Ammon's horn (tissue), 1 donor: ENCODE measurements at regions not wholly inside any gene's neighbourhood (a gene's known extent, or its start where the extent isn't known, plus 50 kb on each side); places are given as distances from the start of the nearest gene placed in this dataset.
"Not testable (repeated sequence)": the region's sequence is repeated elsewhere in the genome, so short reads cannot be mapped to it uniquely, and the experiment has no call there.

Source experiments
- DNase-seq: peaks from one replicate; pipeline ENCODE4 v3.0.0-alpha.2; 2016; ENCODE audit warnings: low spot score

GRCh38 chr5:72588640-72589039, 81.4 kb upstream of the ZNF366 start:
- DNase-seq, result no peak

GRCh38 chr5:72587661-72588308, 80.6 kb upstream of the ZNF366 start:
- DNase-seq, result no peak

- no peak for DNase-seq
These were observed 79.7 kb upstream of the ZNF366 start for GRCh38 chr5:72586788-72587530.

GRCh38 chr5:72584466-72584865, 77.3 kb upstream of the ZNF366 start:
- DNase-seq, result no peak

- not testable (repeated sequence) for DNase-seq
These were observed 72.1 kb upstream of the ZNF366 start for GRCh38 chr5:72579290-72579689.

GRCh38 chr5:72572236-72572765, 65.1 kb upstream of the ZNF366 start:
- DNase-seq, result no peak

GRCh38 chr5:72569408-72569944, 62.3 kb upstream of the ZNF366 start:
- peak; percentile 64 for DNase-seq

GRCh38 chr5:72566746-72567145, 59.5 kb upstream of the ZNF366 start:
- no peak for DNase-seq

GRCh38 chr5:72565513-72566289, 58.5 kb upstream of the ZNF366 start:
- DNase-seq, result no peak

- no peak for DNase-seq
These were observed 55.5 kb upstream of the ZNF366 start for GRCh38 chr5:72562717-72563116.

- DNase-seq, result no peak
These were observed 54.1 kb upstream of the ZNF366 start for GRCh38 chr5:72561148-72561972.

- peak; percentile 31 for DNase-seq
These were observed 52.9 kb upstream of the ZNF366 start for GRCh38 chr5:72559866-72560766.

- DNase-seq, result no peak
These were observed 51.2 kb upstream of the ZNF366 start for GRCh38 chr5:72558383-72558782.

- DNase-seq, result no peak
These were observed 50.8 kb upstream of the ZNF366 start for GRCh38 chr5:72558046-72558336.

- DNase-seq, result no peak
These were observed 50.2 kb upstream of the ZNF366 start for GRCh38 chr5:72557167-72558045.
